H9 (cell line): ENCODE measurements at regions not wholly inside any gene's neighbourhood (a gene's known extent, or its start where the extent isn't known, plus 50 kb on each side); places are given as distances from the start of the nearest gene placed in this dataset.
A peak's percentile ranks its signal among the peaks of the same experiment; 100 is the strongest.

Experiments used
- DNase-seq: peaks from one replicate; pipeline ENCODE4 v3.0.0-alpha.2; 2017
- H2AFZ ChIP-seq: one replicate; pipeline ENCODE4 v1.6.1; 2013; ENCODE audit warnings: mild to moderate bottlenecking, low read length, control low read depth, moderate library complexity
- H2AK5ac ChIP-seq: 2 replicates; pipeline ENCODE4 v1.6.1; 2013; ENCODE audit warnings: low read length, control low read depth, mixed read lengths; ENCODE audit not compliant: insufficient read length
- H2BK120ac ChIP-seq: one replicate; pipeline ENCODE4 v1.6.1; 2013; ENCODE audit warnings: low read depth, mild to moderate bottlenecking, low read length, control low read depth, inconsistent platforms; ENCODE audit not compliant: poor library complexity, severe bottlenecking
- H2BK12ac ChIP-seq: 2 replicates; pipeline ENCODE4 v1.6.1; 2013; ENCODE audit warnings: low read length, control low read depth, mixed read lengths, low read depth; ENCODE audit not compliant: insufficient read length
- H2BK15ac ChIP-seq: 2 replicates; pipeline ENCODE4 v1.6.1; 2013; ENCODE audit warnings: low read depth, low read length, control low read depth
- H2BK20ac ChIP-seq: one replicate; pipeline ENCODE4 v1.6.1; 2013; ENCODE audit warnings: low read depth, mild to moderate bottlenecking, low read length, control low read depth, inconsistent platforms; ENCODE audit not compliant: poor library complexity, severe bottlenecking
- H2BK5ac ChIP-seq: 2 replicates; pipeline ENCODE4 v1.6.1; 2013; ENCODE audit warnings: low read length, control low read depth, mixed read lengths; ENCODE audit not compliant: insufficient read length
- H3K14ac ChIP-seq: 2 replicates; pipeline ENCODE4 v1.6.1; 2013; ENCODE audit warnings: low read length, control low read depth; ENCODE audit not compliant: insufficient read depth
- H3K18ac ChIP-seq: 2 replicates; pipeline ENCODE4 v1.6.1; 2013; ENCODE audit warnings: low read depth, mild to moderate bottlenecking, mixed read lengths, low read length, control low read depth; ENCODE audit not compliant: insufficient read length
- H3K23ac ChIP-seq: 2 replicates; pipeline ENCODE4 v1.6.1; 2013; ENCODE audit warnings: low read length, control low read depth, mixed read lengths, low read depth; ENCODE audit not compliant: insufficient read length
- H3K23me2 ChIP-seq: 2 replicates; pipeline ENCODE4 v1.6.1; 2013; ENCODE audit warnings: low read depth, mild to moderate bottlenecking, mixed read lengths, low read length, control low read depth; ENCODE audit not compliant: insufficient read length, poor library complexity, severe bottlenecking
- H3K27ac ChIP-seq: 2 replicates; pipeline ENCODE4 v1.5.1; 2013; ENCODE audit warnings: low read length, control low read depth, mixed read lengths, low read depth; ENCODE audit not compliant: insufficient read length
- H3K27me3 ChIP-seq: 2 replicates; pipeline ENCODE4 v1.6.1; 2013; ENCODE audit warnings: low read length, control low read depth, inconsistent platforms; ENCODE audit not compliant: insufficient read depth
- H3K4ac ChIP-seq: 2 replicates; pipeline ENCODE4 v1.6.1; 2013; ENCODE audit warnings: low read depth, mild to moderate bottlenecking, control low read depth, inconsistent platforms, low read length, moderate library complexity
- H3K4me1 ChIP-seq: 2 replicates; pipeline ENCODE4 v1.6.1; 2013; ENCODE audit warnings: low read length, control low read depth, inconsistent platforms; ENCODE audit not compliant: insufficient read depth
- H3K4me2 ChIP-seq: 2 replicates; pipeline ENCODE4 v1.6.1; 2013; ENCODE audit warnings: low read length, control low read depth, mixed read lengths; ENCODE audit not compliant: insufficient read length, insufficient read depth
- H3K56ac ChIP-seq: 2 replicates; pipeline ENCODE4 v1.6.1; 2013; ENCODE audit warnings: low read depth, mild to moderate bottlenecking, mixed read lengths, low read length, control low read depth; ENCODE audit not compliant: insufficient read length
- H3K79me1 ChIP-seq: 2 replicates; pipeline ENCODE4 v1.6.1; 2013; ENCODE audit warnings: low read depth, mild to moderate bottlenecking, moderate library complexity, low read length, control low read depth, inconsistent platforms; ENCODE audit not compliant: insufficient read depth, poor library complexity, severe bottlenecking
- H3K79me2 ChIP-seq: 2 replicates; pipeline ENCODE4 v1.6.1; 2013; ENCODE audit warnings: low read length, control low read depth, inconsistent platforms; ENCODE audit not compliant: insufficient read depth
- H3K9ac ChIP-seq: 2 replicates; pipeline ENCODE4 v1.6.1; 2013; ENCODE audit warnings: low read length, control low read depth, mixed read lengths; ENCODE audit not compliant: insufficient read length; ENCODE audit errors: extremely low read depth
- H3K9me3 ChIP-seq: one replicate; pipeline ENCODE4 v1.6.1; 2013; ENCODE audit warnings: low read depth, low read length, inconsistent platforms; ENCODE audit not compliant: control insufficient read depth
- H3T11ph ChIP-seq: one replicate; pipeline ENCODE4 v1.6.1; 2013; ENCODE audit warnings: mild to moderate bottlenecking, low read length, control low read depth, inconsistent platforms
- H4K20me1 ChIP-seq: one replicate; pipeline ENCODE4 v1.6.1; 2013; ENCODE audit not compliant: control insufficient read depth, insufficient read length, insufficient read depth
- H4K5ac ChIP-seq: 2 replicates; pipeline ENCODE4 v1.6.1; 2013; ENCODE audit warnings: low read depth, mild to moderate bottlenecking, mixed read lengths, low read length, control low read depth; ENCODE audit not compliant: insufficient read length
- H4K8ac ChIP-seq: replicated peaks from 2 replicates; pipeline ENCODE4 v1.6.1; 2013; ENCODE audit warnings: low read length, control low read depth, mixed read lengths, low read depth; ENCODE audit not compliant: insufficient read length
- H4K91ac ChIP-seq: 2 replicates; pipeline ENCODE4 v1.6.1; 2013; ENCODE audit warnings: low read depth, mild to moderate bottlenecking, moderate library complexity, mixed read lengths, low read length, control low read depth; ENCODE audit not compliant: insufficient read length
- H3K27ac Mint-ChIP-seq, 3 experiments: 2 replicates in 2 of 3; 3 replicates in 1 of 3; pipeline ENCODE4 v1.8.0; 2020 to 2021; ENCODE audit warnings: mixed read lengths in 3 of 3, mild to moderate bottlenecking in 1 of 3, moderate library complexity in 1 of 3
- H3K27me3 Mint-ChIP-seq: 2 replicates; pipeline ENCODE4 v1.8.0; 2021; ENCODE audit warnings: low read depth, mild to moderate bottlenecking, moderate library complexity, mixed read lengths
- H3K36me3 Mint-ChIP-seq, 3 experiments: 2 replicates in 2 of 3; 3 replicates in 1 of 3; pipeline ENCODE4 v1.8.0; 2020 to 2021; ENCODE audit warnings: low read depth in 3 of 3, mixed read lengths in 3 of 3; ENCODE audit not compliant: insufficient read depth in 1 of 3
- H3K4me1 Mint-ChIP-seq, 2 experiments: 2 replicates each; pipeline ENCODE4 v1.8.0; 2020; ENCODE audit warnings: mixed read lengths in 2 of 2
- H3K4me3 Mint-ChIP-seq, 2 experiments: 2 replicates in 1 of 2; 3 replicates in 1 of 2; pipeline ENCODE4 v1.8.0; 2020 to 2021; ENCODE audit warnings: mild to moderate bottlenecking in 2 of 2, mixed read lengths in 2 of 2, moderate library complexity in 1 of 2
- H3K9me3 Mint-ChIP-seq, 2 experiments: 2 replicates in 1 of 2; 3 replicates in 1 of 2; pipeline ENCODE4 v1.8.0; 2020; ENCODE audit warnings: mild to moderate bottlenecking in 2 of 2, mixed read lengths in 2 of 2, moderate library complexity in 1 of 2
- WGBS: extraction: QIAGEN DNeasy Blood & Tissue Kit; methylation state at CpG from one replicate; pipeline ENCODE4 v1.1.7; 2013; ENCODE audit warnings: missing lambda C conversion rate, low lambda C conversion rate, mixed read lengths; ENCODE audit not compliant: insufficient read length; ENCODE audit errors: extremely low coverage; 5-methylcytosine and 5-hydroxymethylcytosine counted together
- TF ChIP-seq, protein P1 (sequence below): fragments of 200-600 bp; sonication (generic); conservative IDR thresholded peaks from 3 replicates; pipeline ENCODE4 v1.8.0; 2021; ENCODE audit warnings: antibody characterized with exemption, mild to moderate bottlenecking

- H3K9me3 Mint-ChIP-seq: peaks cover 0 to 14% of the 10 kb centered on the region in 2 experiments; a peak in 3 of 5 replicates
- Histone ChIP-seq H3K18ac (no peak overlapping the region), H4K91ac (no peak overlapping the region), H3K27me3 (peaks cover 65% of the 10 kb centered on the region), H3K4ac (no peak overlapping the region), H2BK120ac (no peak overlapping the region), H3K23ac (no peak overlapping the region), H3T11ph (no peak overlapping the region), H2BK20ac (no peak overlapping the region), H3K14ac (no peak overlapping the region), H3K79me2 (no peaks in the 10 kb centered on the region), H2BK12ac (no peak overlapping the region), H2BK5ac (no peak overlapping the region), H3K23me2 (no peaks in the 10 kb centered on the region), H3K4me1 (peaks cover 3% of the 10 kb centered on the region; the same call in 1 of the 2 replicates), H4K20me1 (no peaks in the 10 kb centered on the region), H2BK15ac (no peak overlapping the region), H3K79me1 (no peaks in the 10 kb centered on the region), H3K9ac (no peak overlapping the region), H3K9me3 (no peaks in the 10 kb centered on the region), H4K5ac (no peak overlapping the region), H3K27ac (no peak overlapping the region), H3K4me2 (no peak overlapping the region), H2AFZ (no peak overlapping the region), H3K56ac (no peak overlapping the region), H2AK5ac (no peak overlapping the region), H4K8ac (no peak overlapping the region)
- H3K4me3 Mint-ChIP-seq: no peak overlapping the region
- H3K27ac Mint-ChIP-seq: no peak overlapping the region
- H3K4me1 Mint-ChIP-seq: peaks cover 23 to 29% of the 10 kb centered on the region in 2 experiments
- WGBS: no CpG with 5 or more reads among the region's 2 CpGs
- H3K36me3 Mint-ChIP-seq: no peaks in the 10 kb centered on the region
- peak; percentile 32 for DNase-seq
- H3K27me3 Mint-ChIP-seq: peaks cover 100% of the 10 kb centered on the region
- TF ChIP-seq, protein P1, sequence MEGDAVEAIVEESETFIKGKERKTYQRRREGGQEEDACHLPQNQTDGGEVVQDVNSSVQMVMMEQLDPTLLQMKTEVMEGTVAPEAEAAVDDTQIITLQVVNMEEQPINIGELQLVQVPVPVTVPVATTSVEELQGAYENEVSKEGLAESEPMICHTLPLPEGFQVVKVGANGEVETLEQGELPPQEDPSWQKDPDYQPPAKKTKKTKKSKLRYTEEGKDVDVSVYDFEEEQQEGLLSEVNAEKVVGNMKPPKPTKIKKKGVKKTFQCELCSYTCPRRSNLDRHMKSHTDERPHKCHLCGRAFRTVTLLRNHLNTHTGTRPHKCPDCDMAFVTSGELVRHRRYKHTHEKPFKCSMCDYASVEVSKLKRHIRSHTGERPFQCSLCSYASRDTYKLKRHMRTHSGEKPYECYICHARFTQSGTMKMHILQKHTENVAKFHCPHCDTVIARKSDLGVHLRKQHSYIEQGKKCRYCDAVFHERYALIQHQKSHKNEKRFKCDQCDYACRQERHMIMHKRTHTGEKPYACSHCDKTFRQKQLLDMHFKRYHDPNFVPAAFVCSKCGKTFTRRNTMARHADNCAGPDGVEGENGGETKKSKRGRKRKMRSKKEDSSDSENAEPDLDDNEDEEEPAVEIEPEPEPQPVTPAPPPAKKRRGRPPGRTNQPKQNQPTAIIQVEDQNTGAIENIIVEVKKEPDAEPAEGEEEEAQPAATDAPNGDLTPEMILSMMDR: no peak
Observed at GRCh38 chr16:59339871-59340270, 605.8 kb upstream of the GOT2 start.
